DND-41 (cell line): ENCODE measurements at regions not wholly inside any gene's neighbourhood (a gene's known extent, or its start where the extent isn't known, plus 50 kb on each side); places are given as distances from the start of the nearest gene placed in this dataset.

Experiments used
- ATAC-seq: fragments of 200-7000 bp; cut with Tn5 transposase; 3 replicates; pipeline ENCODE4 v1.9.1; 2021; ENCODE audit warnings: low read depth; ENCODE audit not compliant: insufficient read depth
- DNase-seq: peaks from one replicate; pipeline ENCODE4 v3.0.0-alpha.2; 2020
- H2AFZ ChIP-seq: 2 replicates; pipeline ENCODE4 v1.6.0; 2012; ENCODE audit warnings: low read depth, low read length
- H3K27ac ChIP-seq: 2 replicates; pipeline ENCODE4 v1.5.1; 2012; ENCODE audit warnings: low read length, inconsistent platforms
- H3K27me3 ChIP-seq: fragments of 200-600 bp; sonication (generic); 2 replicates; pipeline ENCODE4 v1.6.0; 2012; ENCODE audit warnings: low read length, mild to moderate bottlenecking, inconsistent platforms; ENCODE audit not compliant: insufficient read depth, poor library complexity
- H3K36me3 ChIP-seq: 2 replicates; pipeline ENCODE4 v1.5.1; 2012; ENCODE audit warnings: low read length, inconsistent platforms; ENCODE audit not compliant: insufficient read depth
- H3K4me1 ChIP-seq: 2 replicates; pipeline ENCODE4 v1.5.1; 2012; ENCODE audit warnings: mild to moderate bottlenecking, low read length; ENCODE audit not compliant: insufficient read depth
- H3K4me2 ChIP-seq: 2 replicates; pipeline ENCODE4 v1.6.0; 2012; ENCODE audit warnings: mild to moderate bottlenecking, moderate library complexity, low read length, inconsistent platforms; ENCODE audit not compliant: insufficient read depth
- H3K4me3 ChIP-seq, 2 experiments: fragments of 200-600 bp in 1 of 2; shearing (Covaris generic) in 1 of 2; 2 replicates each; pipeline ENCODE4 v1.5.1; 2012 to 2016; ENCODE audit warnings: inconsistent platforms in 2 of 2, low read length in 2 of 2, mild to moderate bottlenecking in 2 of 2, low read depth in 1 of 2, moderate library complexity in 1 of 2
- H3K79me2 ChIP-seq: 2 replicates; pipeline ENCODE4 v1.6.0; 2012; ENCODE audit warnings: low read length, inconsistent platforms; ENCODE audit not compliant: insufficient read depth
- H3K9ac ChIP-seq: 2 replicates; pipeline ENCODE4 v1.6.0; 2012; ENCODE audit warnings: low read depth, mild to moderate bottlenecking, inconsistent platforms, low read length, moderate library complexity
- H3K9me3 ChIP-seq: 2 replicates; pipeline ENCODE4 v1.5.1; 2012; ENCODE audit warnings: low read length, moderate library complexity, mild to moderate bottlenecking, inconsistent platforms; ENCODE audit not compliant: insufficient read depth, severe bottlenecking
- H4K20me1 ChIP-seq: 2 replicates; pipeline ENCODE4 v1.6.0; 2012; ENCODE audit warnings: low read length; ENCODE audit not compliant: insufficient read depth
- CTCF ChIP-seq: IDR thresholded peaks from 2 replicates; pipeline ENCODE4 v1.5.1; 2012; ENCODE audit warnings: borderline replicate concordance, low read length, moderate library complexity, mild to moderate bottlenecking; ENCODE audit not compliant: poor library complexity, severe bottlenecking; ENCODE audit errors: extremely low read depth
- EZH2 ChIP-seq: IDR thresholded peaks from 3 replicates; pipeline ENCODE4 v1.6.1; 2012; ENCODE audit warnings: borderline replicate concordance, low read depth, mild to moderate bottlenecking, moderate library complexity, low read length, inconsistent platforms; ENCODE audit not compliant: severe bottlenecking

- H3K4me3 ChIP-seq = no peak overlapping the region
- no peak overlapping the region for H3K9ac ChIP-seq
- no peak overlapping the region for H3K27ac ChIP-seq
- no peak overlapping the region for H2AFZ ChIP-seq
- H3K79me2 ChIP-seq = no peaks in the 10 kb centered on the region
- TF ChIP-seq EZH2 (no peak), CTCF (no peak)
- no peaks in the 10 kb centered on the region for H4K20me1 ChIP-seq
- no peak overlapping the region for H3K4me2 ChIP-seq
- peaks cover 2% of the 10 kb centered on the region for H3K27me3 ChIP-seq
- H3K9me3 ChIP-seq = no peaks in the 10 kb centered on the region
- H3K4me1 ChIP-seq = no peaks in the 10 kb centered on the region
- no peak for ATAC-seq
- no peak for DNase-seq
- no peaks in the 10 kb centered on the region for H3K36me3 ChIP-seq
Measured at GRCh38 chr12:5374713-5375112, 57.2 kb upstream of the NTF3 start.

- H3K27ac ChIP-seq = no peak overlapping the region
- TF ChIP-seq EZH2 (no peak), CTCF (no peak)
- H3K36me3 ChIP-seq = no peaks in the 10 kb centered on the region
- no peaks in the 10 kb centered on the region for H3K9me3 ChIP-seq
- ATAC-seq (no peak), DNase-seq (no peak)
- H3K4me3 ChIP-seq = no peak overlapping the region
- no peak overlapping the region for H3K9ac ChIP-seq
- no peaks in the 10 kb centered on the region for H3K79me2 ChIP-seq
- H3K4me1 ChIP-seq = no peaks in the 10 kb centered on the region
- H2AFZ ChIP-seq = no peak overlapping the region
- no peaks in the 10 kb centered on the region for H4K20me1 ChIP-seq
- no peak overlapping the region for H3K4me2 ChIP-seq
- no peaks in the 10 kb centered on the region for H3K27me3 ChIP-seq
Measured at GRCh38 chr12:5375547-5376295, 56.2 kb upstream of the NTF3 start.

GRCh38 chr12:5376591-5377207 is 55.2 kb upstream of the NTF3 start:
- TF ChIP-seq EZH2 (no peak), CTCF (no peak)
- no peak overlapping the region for H3K27ac ChIP-seq
- no peak overlapping the region for H3K4me2 ChIP-seq
- no peak for ATAC-seq
- no peaks in the 10 kb centered on the region for H3K9me3 ChIP-seq
- no peaks in the 10 kb centered on the region for H3K4me1 ChIP-seq
- H3K4me3 ChIP-seq = no peak overlapping the region
- no peaks in the 10 kb centered on the region for H3K79me2 ChIP-seq
- H4K20me1 ChIP-seq = no peaks in the 10 kb centered on the region
- DNase-seq = no peak
- no peaks in the 10 kb centered on the region for H3K36me3 ChIP-seq
- H2AFZ ChIP-seq = no peak overlapping the region
- no peaks in the 10 kb centered on the region for H3K27me3 ChIP-seq
- no peak overlapping the region for H3K9ac ChIP-seq
